Activated T-helper 2 cell treated with anti-CD3 and anti-CD28 coated beads, Interferon-gamma antibody, Interleukin-2, Interleukin-4, amounts not matched to agents 10 μg/mL and 5 μg/mL and 100 μg/mL, durations not matched to agents 14 hours and 24 hours and 36 hours (primary cell): ENCODE measurements at regions not wholly inside any gene's neighbourhood (a gene's known extent, or its start where the extent isn't known, plus 50 kb on each side); places are given as distances from the start of the nearest gene placed in this dataset.
"Not testable (repeated sequence)": the region's sequence is repeated elsewhere in the genome, so short reads cannot be mapped to it uniquely, and the experiment has no call there.

ENCODE experiments used
- DNase-seq: peaks from one replicate; pipeline ENCODE4 v3.0.0; 2021; ENCODE audit warnings: low spot score
- H3K27ac Mint-ChIP-seq: one replicate; pipeline ENCODE4 v1.8.0; 2021; ENCODE audit warnings: mixed read lengths
- H3K27me3 Mint-ChIP-seq: one replicate; pipeline ENCODE4 v1.8.0; 2021; ENCODE audit warnings: low read depth, mixed read lengths
- H3K36me3 Mint-ChIP-seq: one replicate; pipeline ENCODE4 v1.8.0; 2021; ENCODE audit warnings: low read depth, mixed read lengths
- H3K4me1 Mint-ChIP-seq: one replicate; pipeline ENCODE4 v1.8.0; 2021; ENCODE audit warnings: low read depth, mixed read lengths
- H3K4me3 Mint-ChIP-seq: one replicate; pipeline ENCODE4 v1.8.0; 2021; ENCODE audit warnings: low read depth, mild to moderate bottlenecking, moderate library complexity, mixed read lengths
- H3K9me3 Mint-ChIP-seq: one replicate; pipeline ENCODE4 v1.8.0; 2021; ENCODE audit warnings: mixed read lengths
- intact Hi-C: fragments of 100-400 bp; cut with micrococcal nuclease; formaldehyde crosslinking; loops from one replicate; pipeline ENCODE4 v1.15.1; 2023

- no peak for DNase-seq
- Mint-ChIP-seq H3K9me3 (peaks cover 24% of the 10 kb centered on the region), H3K27me3 (no peaks in the 10 kb centered on the region), H3K4me1 (no peaks in the 10 kb centered on the region), H3K4me3 (no peak overlapping the region), H3K36me3 (no peaks in the 10 kb centered on the region), H3K27ac (no peak overlapping the region)
- intact Hi-C loops = no loop called here
Observed at GRCh38 chr22:34797826-34798225, 268.1 kb upstream of the ISX start.

GRCh38 chr22:34798605-34799004 is 267.4 kb upstream of the ISX start:
- DNase-seq = no peak
- Mint-ChIP-seq H3K27ac (no peak overlapping the region), H3K27me3 (no peaks in the 10 kb centered on the region), H3K9me3 (peaks cover 24% of the 10 kb centered on the region), H3K4me3 (no peak overlapping the region), H3K4me1 (no peaks in the 10 kb centered on the region), H3K36me3 (no peaks in the 10 kb centered on the region)
- intact Hi-C loops = no loop called here

- no peak for DNase-seq
- Mint-ChIP-seq H3K9me3 (peaks cover 17% of the 10 kb centered on the region), H3K27ac (no peak overlapping the region), H3K36me3 (no peaks in the 10 kb centered on the region), H3K4me1 (no peaks in the 10 kb centered on the region), H3K27me3 (no peaks in the 10 kb centered on the region), H3K4me3 (no peak overlapping the region)
- intact Hi-C loops = no loop called here
Observed at GRCh38 chr22:34800260-34800980, 265.5 kb upstream of the ISX start.

GRCh38 chr22:34801221-34801620 is 264.7 kb upstream of the ISX start:
- H3K27ac Mint-ChIP-seq = no peak overlapping the region
- H3K27me3 Mint-ChIP-seq = no peaks in the 10 kb centered on the region
- no peaks in the 10 kb centered on the region for H3K36me3 Mint-ChIP-seq
- H3K9me3 Mint-ChIP-seq = peaks cover 11% of the 10 kb centered on the region
- no peak for DNase-seq
- no peaks in the 10 kb centered on the region for H3K4me1 Mint-ChIP-seq
- H3K4me3 Mint-ChIP-seq = no peak overlapping the region
- intact Hi-C loops = no loop called here

- no peak for DNase-seq
- Mint-ChIP-seq H3K4me1 (no peaks in the 10 kb centered on the region), H3K36me3 (no peaks in the 10 kb centered on the region), H3K27me3 (no peaks in the 10 kb centered on the region), H3K9me3 (no peaks in the 10 kb centered on the region), H3K27ac (no peak overlapping the region), H3K4me3 (no peak overlapping the region)
- intact Hi-C loops = no loop called here
Observed at GRCh38 chr22:34804091-34804490, 261.9 kb upstream of the ISX start.

- H3K4me3 Mint-ChIP-seq = no peak overlapping the region
- no peaks in the 10 kb centered on the region for H3K9me3 Mint-ChIP-seq
- H3K36me3 Mint-ChIP-seq = no peaks in the 10 kb centered on the region
- H3K27me3 Mint-ChIP-seq = no peaks in the 10 kb centered on the region
- H3K27ac Mint-ChIP-seq = no peak overlapping the region
- DNase-seq = no peak
- H3K4me1 Mint-ChIP-seq = no peaks in the 10 kb centered on the region
- intact Hi-C loops = no loop called here
Observed at GRCh38 chr22:34804604-34805003, 261.4 kb upstream of the ISX start.

- Mint-ChIP-seq H3K36me3 (no peaks in the 10 kb centered on the region), H3K27ac (no peak overlapping the region), H3K4me1 (no peaks in the 10 kb centered on the region), H3K27me3 (no peaks in the 10 kb centered on the region), H3K4me3 (no peak overlapping the region), H3K9me3 (no peaks in the 10 kb centered on the region)
- DNase-seq = no peak
- intact Hi-C loops = no loop called here
Observed at GRCh38 chr22:34805771-34806170, 260.2 kb upstream of the ISX start.

- intact Hi-C loops = no loop called here
- Mint-ChIP-seq H3K36me3 (no peaks in the 10 kb centered on the region), H3K27ac (no peak overlapping the region), H3K27me3 (no peaks in the 10 kb centered on the region), H3K4me1 (no peaks in the 10 kb centered on the region), H3K9me3 (peaks cover 4% of the 10 kb centered on the region), H3K4me3 (no peak overlapping the region)
- DNase-seq = no peak
Observed at GRCh38 chr22:34808618-34809017, 257.3 kb upstream of the ISX start.

- Mint-ChIP-seq H3K9me3 (peaks cover 21% of the 10 kb centered on the region), H3K4me1 (no peaks in the 10 kb centered on the region), H3K27me3 (no peaks in the 10 kb centered on the region), H3K27ac (no peak overlapping the region), H3K4me3 (no peak overlapping the region), H3K36me3 (no peaks in the 10 kb centered on the region)
- intact Hi-C loops = no loop called here
- no peak for DNase-seq
Observed at GRCh38 chr22:34812631-34813030, 253.3 kb upstream of the ISX start.

GRCh38 chr22:34814260-34815025 is 251.5 kb upstream of the ISX start:
- Mint-ChIP-seq H3K4me3 (no peak overlapping the region), H3K4me1 (no peaks in the 10 kb centered on the region), H3K36me3 (no peaks in the 10 kb centered on the region), H3K9me3 (peaks cover 21% of the 10 kb centered on the region), H3K27ac (no peak overlapping the region), H3K27me3 (no peaks in the 10 kb centered on the region)
- no peak for DNase-seq
- intact Hi-C loops = no loop called here

GRCh38 chr22:34829485-34829884 is 236.5 kb upstream of the ISX start:
- no peak for DNase-seq
- H3K9me3 Mint-ChIP-seq = peaks cover 4% of the 10 kb centered on the region
- H3K36me3 Mint-ChIP-seq = no peaks in the 10 kb centered on the region
- no peaks in the 10 kb centered on the region for H3K4me1 Mint-ChIP-seq
- intact Hi-C loops = no loop called here
- no peak overlapping the region for H3K4me3 Mint-ChIP-seq
- no peak overlapping the region for H3K27ac Mint-ChIP-seq
- no peaks in the 10 kb centered on the region for H3K27me3 Mint-ChIP-seq

GRCh38 chr22:34834059-34834458 is 231.9 kb upstream of the ISX start:
- Mint-ChIP-seq H3K36me3 (no peaks in the 10 kb centered on the region), H3K27me3 (no peaks in the 10 kb centered on the region), H3K9me3 (peaks cover 4% of the 10 kb centered on the region), H3K4me3 (no peak overlapping the region), H3K4me1 (no peaks in the 10 kb centered on the region), H3K27ac (no peak overlapping the region)
- DNase-seq = no peak
- intact Hi-C loops = no loop called here

- intact Hi-C loops, H3K4me3 Mint-ChIP-seq: not testable (repeated sequence)
Observed at GRCh38 chr22:34834541-34834940, 231.4 kb upstream of the ISX start.

More at GRCh38 chr22:34834541-34834940, 231.4 kb upstream of the ISX start:
- not testable (repeated sequence) for H3K9me3 Mint-ChIP-seq, H3K27me3 Mint-ChIP-seq, DNase-seq, H3K36me3 Mint-ChIP-seq, H3K27ac Mint-ChIP-seq, H3K4me1 Mint-ChIP-seq
